Trophoblast cell (in vitro differentiated cells and primary cell): ENCODE measurements at regions not wholly inside any gene's neighbourhood (a gene's known extent, or its start where the extent isn't known, plus 50 kb on each side); places are given as distances from the start of the nearest gene placed in this dataset.

Experiments used
- DNase-seq, 2 donors: peaks; one replicate each; pipeline ENCODE4 v3.0.0-alpha.2; 2016
- H2AFZ ChIP-seq: 2 replicates; pipeline ENCODE4 v1.6.1; 2013; ENCODE audit warnings: low read length, moderate library complexity, mild to moderate bottlenecking; ENCODE audit not compliant: insufficient read depth, poor library complexity
- H2AK5ac ChIP-seq: 2 replicates; pipeline ENCODE4 v1.6.1; 2013; ENCODE audit warnings: mild to moderate bottlenecking, low read length
- H2BK120ac ChIP-seq: 2 replicates; pipeline ENCODE4 v1.6.1; 2013; ENCODE audit warnings: low read length, mild to moderate bottlenecking, moderate library complexity; ENCODE audit not compliant: insufficient read depth, poor library complexity
- H2BK12ac ChIP-seq: 2 replicates; pipeline ENCODE4 v1.6.1; 2013; ENCODE audit warnings: mild to moderate bottlenecking, low read length, moderate library complexity
- H2BK5ac ChIP-seq: 2 replicates; pipeline ENCODE4 v1.6.1; 2013; ENCODE audit warnings: low read length, low read depth, moderate library complexity, mild to moderate bottlenecking; ENCODE audit not compliant: poor library complexity
- H3K14ac ChIP-seq: 2 replicates; pipeline ENCODE4 v1.6.1; 2013; ENCODE audit warnings: mild to moderate bottlenecking, low read length
- H3K18ac ChIP-seq: 2 replicates; pipeline ENCODE4 v1.6.1; 2013; ENCODE audit warnings: mild to moderate bottlenecking, low read length
- H3K23ac ChIP-seq: 2 replicates; pipeline ENCODE4 v1.6.1; 2013; ENCODE audit warnings: low read length
- H3K27ac ChIP-seq: 2 replicates; pipeline ENCODE4 v1.5.1; 2013; ENCODE audit warnings: low read depth, mild to moderate bottlenecking, inconsistent platforms, low read length, moderate library complexity
- H3K27me3 ChIP-seq: 2 replicates; pipeline ENCODE4 v1.6.1; 2013; ENCODE audit warnings: inconsistent platforms, mild to moderate bottlenecking, low read length, moderate library complexity; ENCODE audit not compliant: insufficient read depth
- H3K36me3 ChIP-seq, 2 experiments: 1 replicate in 1 of 2; 2 replicates in 1 of 2; pipeline ENCODE4 v1.6.1; 2013; ENCODE audit warnings: low read length in 2 of 2, mild to moderate bottlenecking in 2 of 2, moderate library complexity in 1 of 2; ENCODE audit not compliant: insufficient read depth in 2 of 2, control insufficient read depth in 1 of 2
- H3K4ac ChIP-seq: 2 replicates; pipeline ENCODE4 v1.6.1; 2013; ENCODE audit warnings: low read depth, mild to moderate bottlenecking, low read length, moderate library complexity
- H3K4me1 ChIP-seq, 2 experiments: 1 replicate in 1 of 2; 2 replicates in 1 of 2; pipeline ENCODE4 v1.6.1; 2013; ENCODE audit warnings: low read length in 2 of 2, mild to moderate bottlenecking in 2 of 2, moderate library complexity in 1 of 2; ENCODE audit not compliant: insufficient read depth in 2 of 2, control insufficient read depth in 1 of 2
- H3K4me2 ChIP-seq: 2 replicates; pipeline ENCODE4 v1.6.1; 2013; ENCODE audit warnings: inconsistent platforms, mild to moderate bottlenecking, low read length, moderate library complexity
- H3K4me3 ChIP-seq: 2 replicates; pipeline ENCODE4 v1.5.1; 2013; ENCODE audit warnings: mild to moderate bottlenecking, low read depth, low read length, inconsistent platforms
- H3K79me1 ChIP-seq: one replicate; pipeline ENCODE4 v1.6.1; 2013; ENCODE audit warnings: low read length
- H3K79me2 ChIP-seq: 2 replicates; pipeline ENCODE4 v1.6.1; 2013; ENCODE audit warnings: low read length, mild to moderate bottlenecking; ENCODE audit not compliant: control insufficient read depth, insufficient read depth, poor library complexity
- H3K9ac ChIP-seq: 2 replicates; pipeline ENCODE4 v1.6.1; 2013; ENCODE audit warnings: mild to moderate bottlenecking, low read length
- H3K9me3 ChIP-seq: 2 replicates; pipeline ENCODE4 v1.6.1; 2013; ENCODE audit warnings: low read depth, mild to moderate bottlenecking, control low read depth, inconsistent platforms, low read length; ENCODE audit not compliant: insufficient read depth
- H4K12ac ChIP-seq: 2 replicates; pipeline ENCODE4 v1.6.1; 2013; ENCODE audit warnings: low read depth, mild to moderate bottlenecking, low read length, moderate library complexity
- H4K8ac ChIP-seq: 2 replicates; pipeline ENCODE4 v1.6.1; 2013; ENCODE audit warnings: low read depth, mild to moderate bottlenecking, low read length, moderate library complexity
- H4K91ac ChIP-seq: one replicate; pipeline ENCODE4 v1.6.1; 2013; ENCODE audit warnings: low read depth, mild to moderate bottlenecking, low read length, moderate library complexity
- WGBS: extraction: QIAGEN DNeasy Blood & Tissue Kit; methylation state at CpG from one replicate; pipeline ENCODE4 v1.1.7; 2013; ENCODE audit warnings: missing lambda C conversion rate; ENCODE audit not compliant: insufficient read length, insufficient coverage; ENCODE audit errors: extremely low coverage; 5-methylcytosine and 5-hydroxymethylcytosine counted together

DNA sequence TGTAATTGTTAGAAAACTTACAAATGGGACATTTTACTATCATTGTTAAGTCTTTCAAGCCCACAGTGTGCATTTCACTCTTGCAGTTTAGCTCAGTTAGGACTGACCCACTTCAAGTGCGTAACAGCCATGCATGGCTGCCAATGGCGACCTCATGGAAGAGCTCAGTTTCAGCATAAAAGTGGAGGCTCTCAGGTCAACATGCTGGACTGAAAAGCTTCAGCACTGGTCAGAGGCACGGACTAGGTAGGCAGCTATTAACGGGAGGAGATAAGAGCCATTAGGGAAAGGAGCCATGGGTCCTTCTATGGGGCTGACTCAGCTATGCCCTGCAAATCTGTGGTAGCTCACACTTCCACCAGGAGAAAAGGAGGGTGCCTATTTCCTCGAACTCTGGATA lies 101.8 kb downstream of the TTLL2 start:
- H3K4me3 ChIP-seq = no peak overlapping the region
- no peaks in the 10 kb centered on the region for H3K27me3 ChIP-seq
- H3K79me2 ChIP-seq = no peaks in the 10 kb centered on the region
- H4K12ac ChIP-seq = no peak overlapping the region
- H4K8ac ChIP-seq = no peak overlapping the region
- H2BK12ac ChIP-seq = no peak overlapping the region
- no peak overlapping the region for H3K9ac ChIP-seq
- no peak overlapping the region for H2AFZ ChIP-seq
- H3K4ac ChIP-seq = no peak overlapping the region
- H3K4me2 ChIP-seq = no peak overlapping the region
- H3K4me1 ChIP-seq = no peaks in the 10 kb centered on the region
- no peaks in the 10 kb centered on the region for H3K36me3 ChIP-seq
- H3K27ac ChIP-seq = no peak overlapping the region
- H3K23ac ChIP-seq = no peak overlapping the region
- DNase-seq = no peak
- H3K79me1 ChIP-seq = no peaks in the 10 kb centered on the region
- peaks cover 4% of the 10 kb centered on the region for H3K9me3 ChIP-seq
- no peak overlapping the region for H4K91ac ChIP-seq
- H2AK5ac ChIP-seq = no peak overlapping the region
- no peak overlapping the region for H3K14ac ChIP-seq
- H2BK5ac ChIP-seq = no peak overlapping the region
- H2BK120ac ChIP-seq = no peak overlapping the region
- no peak overlapping the region for H3K18ac ChIP-seq
- WGBS = no CpG with 5 or more reads among the region's 5 CpGs

DNA sequence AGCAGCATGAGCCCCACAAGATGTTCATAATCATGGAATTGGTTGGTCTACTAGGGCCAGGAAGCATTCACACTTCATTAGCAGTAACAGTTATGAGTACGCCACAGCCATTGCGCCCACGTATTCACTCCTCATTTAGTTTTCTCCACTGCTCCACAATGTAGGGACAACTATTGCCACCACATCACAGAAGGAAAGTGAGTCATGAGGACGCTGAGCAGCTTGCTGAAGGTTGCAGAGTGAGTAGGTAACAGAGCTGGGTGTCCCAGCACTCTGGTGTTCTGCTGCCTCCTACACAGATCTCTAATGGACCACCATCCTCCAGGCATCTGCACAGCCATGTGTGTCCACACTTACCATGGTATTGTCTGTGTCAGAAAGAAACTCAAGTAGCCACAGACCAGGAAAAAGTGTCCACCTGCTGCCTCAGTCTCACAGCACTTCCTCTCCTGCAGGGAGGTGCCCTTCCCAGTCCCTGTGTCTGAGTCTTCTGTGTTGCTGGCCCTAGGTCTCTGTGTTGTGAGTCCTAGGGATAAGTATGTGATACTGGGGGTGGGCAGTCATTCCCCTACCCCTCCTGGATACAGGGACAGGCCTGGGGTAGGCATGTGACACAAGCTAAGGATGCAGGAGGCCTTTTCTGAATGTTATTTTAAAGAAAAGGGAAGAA lies 103.9 kb downstream of the TTLL2 start:
- Histone ChIP-seq H3K4me3 (no peak overlapping the region), H2BK5ac (no peak overlapping the region), H3K36me3 (no peaks in the 10 kb centered on the region), H3K23ac (no peak overlapping the region), H3K79me2 (no peaks in the 10 kb centered on the region), H2AFZ (no peak overlapping the region), H4K8ac (no peak overlapping the region), H3K9me3 (peaks cover 7% of the 10 kb centered on the region), H3K27ac (no peak overlapping the region), H3K14ac (no peak overlapping the region), H3K9ac (no peak overlapping the region), H4K91ac (no peak overlapping the region), H3K4me2 (no peak overlapping the region), H4K12ac (no peak overlapping the region), H3K79me1 (no peaks in the 10 kb centered on the region), H2BK12ac (no peak overlapping the region), H3K4ac (no peak overlapping the region), H3K27me3 (no peaks in the 10 kb centered on the region), H2BK120ac (no peak overlapping the region), H3K4me1 (no peaks in the 10 kb centered on the region), H3K18ac (no peak overlapping the region), H2AK5ac (no peak overlapping the region)
- no CpG with 5 or more reads among the region's 4 CpGs for WGBS
- DNase-seq = no peak

DNA sequence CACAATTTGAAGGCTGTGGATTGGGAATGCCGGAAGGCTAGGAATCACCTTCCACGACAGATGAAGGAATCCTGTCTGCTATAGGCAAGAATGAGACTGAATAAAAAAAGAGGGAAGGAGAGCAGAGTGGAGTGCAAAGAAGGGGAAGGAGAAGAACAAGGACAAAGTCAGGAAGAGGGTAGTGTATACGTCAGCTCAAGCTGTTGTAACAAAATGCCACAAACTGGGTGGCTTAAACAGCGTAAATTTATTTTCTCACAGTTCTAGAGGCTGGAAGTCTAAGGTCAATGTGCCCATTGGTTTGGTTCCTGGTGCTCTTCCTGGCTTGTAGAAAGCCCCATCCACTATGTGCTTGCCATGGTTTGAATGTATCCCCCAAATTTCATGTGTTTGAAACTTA lies 104.5 kb downstream of the TTLL2 start:
- no peaks in the 10 kb centered on the region for H3K27me3 ChIP-seq
- H3K36me3 ChIP-seq = no peaks in the 10 kb centered on the region
- H2BK12ac ChIP-seq = no peak overlapping the region
- H3K79me1 ChIP-seq = no peaks in the 10 kb centered on the region
- no peak overlapping the region for H2AK5ac ChIP-seq
- peaks cover 8% of the 10 kb centered on the region for H3K9me3 ChIP-seq
- H4K91ac ChIP-seq = no peak overlapping the region
- no peak overlapping the region for H3K4ac ChIP-seq
- H3K4me1 ChIP-seq = no peaks in the 10 kb centered on the region
- H4K8ac ChIP-seq = no peak overlapping the region
- no peak overlapping the region for H3K14ac ChIP-seq
- no peak overlapping the region for H4K12ac ChIP-seq
- H2BK5ac ChIP-seq = no peak overlapping the region
- H3K18ac ChIP-seq = no peak overlapping the region
- no peaks in the 10 kb centered on the region for H3K79me2 ChIP-seq
- H3K27ac ChIP-seq = no peak overlapping the region
- no peak for DNase-seq
- H3K9ac ChIP-seq = no peak overlapping the region
- no CpG with 5 or more reads among the region's 4 CpGs for WGBS
- H3K23ac ChIP-seq = no peak overlapping the region
- H2AFZ ChIP-seq = no peak overlapping the region
- H3K4me3 ChIP-seq = no peak overlapping the region
- H3K4me2 ChIP-seq = no peak overlapping the region
- no peak overlapping the region for H2BK120ac ChIP-seq

DNA sequence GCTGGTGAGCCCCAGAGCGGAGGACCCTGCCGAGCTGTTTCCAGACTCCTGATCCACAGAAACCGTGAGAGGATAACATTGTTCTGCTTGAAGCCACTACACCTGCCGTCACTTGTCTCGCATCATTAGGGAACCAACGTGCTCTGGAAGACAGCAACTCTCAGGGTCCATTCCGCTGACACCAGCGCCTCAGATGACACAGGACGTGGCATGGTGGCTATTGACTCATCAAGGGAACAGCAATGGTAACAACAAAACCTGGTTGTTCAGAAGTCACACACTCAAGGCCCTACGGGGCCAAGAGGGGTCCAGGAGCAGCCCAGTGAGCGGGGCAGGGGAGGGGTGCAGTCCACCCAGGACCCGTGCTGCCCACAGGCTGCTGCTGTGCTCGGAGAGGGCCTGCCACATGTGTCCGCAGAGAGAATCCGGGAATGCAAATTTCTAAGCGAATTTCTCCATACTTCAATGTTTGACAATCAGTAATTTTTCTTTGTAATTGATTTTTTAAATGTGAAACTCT lies 110.4 kb downstream of the TTLL2 start:
- H4K12ac ChIP-seq = no peak overlapping the region
- no CpG with 5 or more reads among the region's 16 CpGs for WGBS
- H3K9ac ChIP-seq = no peak overlapping the region
- H3K79me2 ChIP-seq = no peaks in the 10 kb centered on the region
- no peak overlapping the region for H2BK12ac ChIP-seq
- H2BK5ac ChIP-seq = no peak overlapping the region
- H2AFZ ChIP-seq = no peak overlapping the region
- H3K4ac ChIP-seq = no peak overlapping the region
- peak overlapping the region; percentile 15 for H3K4me3 ChIP-seq
- H2AK5ac ChIP-seq = no peak overlapping the region
- no peak overlapping the region for H3K14ac ChIP-seq
- peaks cover 8% of the 10 kb centered on the region for H3K9me3 ChIP-seq
- H2BK120ac ChIP-seq = no peak overlapping the region
- H4K8ac ChIP-seq = no peak overlapping the region
- H3K4me1 ChIP-seq = no peaks in the 10 kb centered on the region
- no peak overlapping the region for H4K91ac ChIP-seq
- no peak overlapping the region for H3K23ac ChIP-seq
- DNase-seq = no peak
- H3K79me1 ChIP-seq = no peaks in the 10 kb centered on the region
- H3K27me3 ChIP-seq = no peaks in the 10 kb centered on the region
- H3K36me3 ChIP-seq = no peaks in the 10 kb centered on the region
- H3K27ac ChIP-seq = no peak overlapping the region
- H3K18ac ChIP-seq = no peak overlapping the region
- no peak overlapping the region for H3K4me2 ChIP-seq
